HS-5 (cell line): ENCODE measurements at regions not wholly inside any gene's neighbourhood (a gene's known extent, or its start where the extent isn't known, plus 50 kb on each side); places are given as distances from the start of the nearest gene placed in this dataset.
"Not testable (repeated sequence)": the region's sequence is repeated elsewhere in the genome, so short reads cannot be mapped to it uniquely, and the experiment has no call there.

Experiments used
- DNase-seq: peaks from one replicate; pipeline ENCODE4 v3.0.0-alpha.2; 2012; ENCODE audit warnings: low read depth

DNA sequence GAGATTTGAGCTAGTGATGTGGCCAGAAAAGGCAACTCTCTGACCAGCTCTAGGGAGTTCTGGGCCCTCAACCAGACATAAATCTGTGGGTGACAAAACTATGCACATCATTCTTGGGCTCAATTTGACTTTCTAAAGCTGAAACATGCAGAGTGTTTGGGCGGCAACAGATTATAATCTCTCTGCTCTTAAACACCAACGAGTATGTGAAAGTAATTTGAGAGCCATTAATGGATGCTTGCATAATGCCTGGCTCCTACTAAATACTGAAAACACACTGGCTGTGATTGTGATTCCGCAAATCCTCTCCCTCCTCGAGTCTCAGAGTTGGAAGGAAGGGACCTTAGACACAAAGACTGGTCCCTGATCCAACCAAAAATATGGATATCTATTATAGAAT is 186.7 kb downstream of the UACA start:
- no peak for DNase-seq

DNA sequence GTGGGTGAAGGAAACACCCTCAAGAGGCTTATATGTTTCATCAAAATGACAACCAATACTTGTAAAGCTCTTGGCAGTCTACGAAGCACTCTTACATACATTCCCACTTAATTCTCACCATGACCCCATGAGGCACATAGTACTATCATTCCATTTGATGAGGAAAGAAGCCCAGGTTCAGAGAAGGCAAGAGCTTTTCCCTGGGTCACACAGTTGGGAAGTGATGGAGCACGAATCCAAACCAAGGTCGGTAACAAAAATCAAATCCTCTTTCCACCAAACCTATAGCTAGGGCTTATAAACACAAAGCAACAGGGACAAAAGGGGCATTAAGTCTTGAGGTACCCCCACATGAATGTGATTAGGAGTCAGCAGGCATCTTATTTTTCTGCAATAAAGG is 187.1 kb downstream of the UACA start:
- DNase-seq, result no peak

DNA sequence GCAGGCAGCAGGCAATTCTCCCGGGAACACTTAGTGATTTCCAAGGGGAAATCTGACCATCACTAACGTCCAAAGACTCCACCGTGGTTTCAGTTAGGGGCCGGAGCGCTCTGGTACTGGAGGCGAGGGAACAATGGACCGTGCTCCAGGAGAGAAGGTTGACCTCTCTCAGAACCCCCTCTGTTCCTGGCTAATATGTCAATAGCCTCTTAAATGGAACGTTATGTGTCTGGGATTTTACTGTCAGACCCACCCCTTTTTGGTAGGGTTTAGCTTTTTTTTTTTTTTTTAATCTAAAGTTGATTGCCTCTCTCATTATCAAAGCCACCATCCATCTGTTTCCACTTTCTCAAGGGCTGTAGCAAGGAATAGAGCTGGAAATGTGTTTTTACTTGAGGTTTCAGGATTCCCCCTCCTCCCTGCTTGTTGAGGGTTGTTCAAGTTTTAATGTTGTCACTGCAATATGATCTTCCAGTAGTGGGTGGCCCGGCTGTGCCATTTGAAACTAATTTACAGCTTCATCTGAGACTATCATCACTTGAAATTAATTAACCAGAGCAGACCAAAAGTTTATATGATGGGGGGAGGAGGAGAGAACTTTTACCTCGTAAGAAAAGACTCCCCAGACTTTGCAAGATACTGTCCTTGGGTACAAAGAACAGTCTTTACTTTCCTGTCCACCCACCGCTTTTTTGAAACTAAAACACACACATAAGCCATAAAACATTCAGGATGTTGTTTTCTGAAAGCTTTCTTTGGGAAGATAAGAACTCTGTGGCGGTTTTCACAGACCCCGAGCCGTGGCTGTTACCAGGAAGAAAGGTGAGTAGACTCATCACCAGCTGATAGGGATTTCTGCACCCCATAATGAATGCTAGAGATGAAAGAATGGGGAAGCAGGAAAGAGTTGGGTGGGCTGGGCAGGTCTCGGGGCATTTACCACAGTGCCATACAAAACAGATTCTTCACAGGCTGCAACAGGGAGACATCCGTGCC is 187.8 kb downstream of the UACA start:
- no peak for DNase-seq

DNA sequence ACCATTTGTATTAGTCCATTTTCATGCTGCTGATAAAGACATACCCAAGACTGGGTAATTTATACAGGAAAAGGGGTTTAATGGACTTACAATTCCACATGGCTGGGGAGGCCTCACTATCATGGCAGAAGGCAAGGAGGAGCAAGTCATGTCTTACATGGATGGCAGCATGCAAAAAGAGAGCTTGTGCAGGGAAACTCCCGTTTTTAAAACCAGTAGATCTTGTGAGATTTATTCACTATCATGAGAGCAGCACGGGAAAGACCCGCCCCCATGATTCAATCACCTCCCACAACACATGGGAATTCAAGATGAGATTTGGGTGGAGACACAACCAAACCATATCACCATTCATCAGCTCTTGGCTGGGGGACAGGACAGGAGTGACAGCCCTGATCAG is 189.0 kb downstream of the UACA start:
- DNase-seq, result not testable (repeated sequence)

DNA sequence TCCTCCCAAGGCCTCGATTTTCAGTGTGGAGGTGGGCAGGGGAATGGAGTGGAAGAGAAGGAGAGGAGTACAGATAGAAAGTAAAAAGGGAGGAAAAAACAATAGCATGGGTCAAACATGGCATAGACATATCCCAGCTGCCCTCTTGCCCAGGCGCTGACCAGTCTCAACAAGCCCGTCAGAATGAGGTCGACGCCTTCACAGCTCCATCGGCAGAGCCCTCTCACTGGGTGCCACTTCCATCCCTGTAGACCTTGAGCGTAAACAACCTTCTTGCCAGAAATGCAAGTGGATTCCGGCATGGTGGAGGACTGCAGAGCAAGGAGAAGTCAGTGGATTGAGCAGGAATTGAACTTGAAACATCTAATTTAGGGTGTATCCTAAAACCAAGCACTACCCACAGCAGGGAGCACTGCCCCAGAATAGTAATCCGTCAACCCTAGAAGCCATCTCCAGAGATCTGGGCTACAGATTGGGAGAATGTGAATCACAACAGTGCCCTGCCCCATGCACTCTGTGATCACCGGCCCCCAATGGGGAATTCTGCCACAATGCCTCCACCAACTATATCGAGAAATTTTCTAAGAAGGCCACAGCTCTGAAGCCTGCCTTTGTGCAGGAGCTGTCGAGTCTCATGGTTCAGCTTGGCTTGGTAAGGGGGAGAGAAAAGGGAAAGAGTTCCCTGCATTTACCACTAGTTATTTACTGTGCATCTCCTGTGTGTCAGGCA is 190.1 kb downstream of the UACA start:
- DNase-seq, result no peak

DNA sequence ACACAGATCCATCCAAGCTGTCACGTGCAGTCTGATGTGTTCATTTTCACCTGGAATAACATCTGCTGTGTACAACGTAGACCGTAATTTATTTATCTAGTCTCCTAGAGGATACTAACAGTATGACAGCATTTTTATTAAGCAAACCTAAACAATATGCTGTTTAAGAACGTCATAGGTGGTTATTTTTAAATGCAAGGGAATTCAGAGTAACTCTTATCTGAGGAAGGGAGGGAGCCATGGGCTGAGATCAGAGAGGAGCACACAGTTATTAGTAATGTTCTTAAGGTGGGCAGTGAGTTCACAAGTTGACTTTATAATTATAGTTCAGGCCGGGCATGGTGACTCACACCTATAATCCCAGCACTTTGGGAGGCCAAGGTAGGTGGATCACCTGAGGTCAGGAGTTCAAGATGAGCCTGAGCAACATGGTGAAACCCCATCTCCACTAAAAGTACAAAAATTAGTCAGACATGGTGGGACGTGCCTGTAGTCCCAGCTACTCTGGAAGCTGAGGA is 193.6 kb downstream of the UACA start:
- DNase-seq, result no peak

DNA sequence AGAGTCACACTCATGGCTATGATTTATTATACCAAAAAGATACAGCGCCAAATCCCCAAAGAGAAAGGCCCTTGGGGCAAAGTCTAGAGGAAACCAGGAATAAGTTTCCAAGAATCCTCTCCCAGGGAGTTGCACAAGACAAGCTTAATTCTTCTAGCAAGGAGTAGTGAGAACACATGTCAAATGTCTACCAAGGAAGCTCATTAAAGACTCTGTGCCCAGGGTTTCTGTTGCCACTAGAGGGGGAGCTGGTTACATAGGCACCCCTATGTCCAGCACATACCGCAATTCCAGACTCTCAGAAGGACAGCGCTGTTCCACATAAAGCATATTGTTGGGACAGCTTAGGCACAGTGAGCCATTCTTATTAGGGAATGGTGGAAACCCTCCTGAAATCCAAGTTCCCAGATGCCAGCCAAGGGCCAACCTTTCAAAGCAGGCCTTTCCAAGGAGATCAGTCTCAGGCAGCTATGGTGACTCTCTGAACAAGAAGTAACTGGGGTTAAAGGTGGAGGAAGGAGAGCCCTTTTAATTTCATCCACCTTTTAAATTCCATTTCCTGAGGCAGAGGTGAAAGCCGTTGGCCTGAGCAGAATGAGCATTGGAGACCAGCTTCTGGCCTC is 194.2 kb downstream of the UACA start:
- DNase-seq, result no peak

DNA sequence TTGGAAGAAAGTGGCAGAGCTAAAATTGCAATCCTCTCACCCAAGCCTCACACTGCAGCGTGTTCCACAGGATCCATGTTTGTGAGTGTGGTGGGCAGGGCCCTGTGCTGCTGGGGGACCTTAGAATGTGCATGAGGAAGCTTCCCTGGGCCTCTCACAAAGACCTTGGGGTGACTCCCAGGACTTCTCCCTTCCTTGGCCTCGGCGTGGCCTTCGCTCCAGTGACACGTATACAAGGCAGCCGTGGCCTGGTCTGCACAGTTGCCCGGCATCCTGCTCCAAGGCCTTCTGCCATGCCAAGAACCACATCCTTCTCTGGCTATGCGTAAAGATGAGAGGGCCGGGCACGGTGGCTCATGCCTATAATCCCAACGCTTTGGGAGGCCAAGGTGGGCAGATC is 196.4 kb downstream of the UACA start:
- no peak for DNase-seq

DNA sequence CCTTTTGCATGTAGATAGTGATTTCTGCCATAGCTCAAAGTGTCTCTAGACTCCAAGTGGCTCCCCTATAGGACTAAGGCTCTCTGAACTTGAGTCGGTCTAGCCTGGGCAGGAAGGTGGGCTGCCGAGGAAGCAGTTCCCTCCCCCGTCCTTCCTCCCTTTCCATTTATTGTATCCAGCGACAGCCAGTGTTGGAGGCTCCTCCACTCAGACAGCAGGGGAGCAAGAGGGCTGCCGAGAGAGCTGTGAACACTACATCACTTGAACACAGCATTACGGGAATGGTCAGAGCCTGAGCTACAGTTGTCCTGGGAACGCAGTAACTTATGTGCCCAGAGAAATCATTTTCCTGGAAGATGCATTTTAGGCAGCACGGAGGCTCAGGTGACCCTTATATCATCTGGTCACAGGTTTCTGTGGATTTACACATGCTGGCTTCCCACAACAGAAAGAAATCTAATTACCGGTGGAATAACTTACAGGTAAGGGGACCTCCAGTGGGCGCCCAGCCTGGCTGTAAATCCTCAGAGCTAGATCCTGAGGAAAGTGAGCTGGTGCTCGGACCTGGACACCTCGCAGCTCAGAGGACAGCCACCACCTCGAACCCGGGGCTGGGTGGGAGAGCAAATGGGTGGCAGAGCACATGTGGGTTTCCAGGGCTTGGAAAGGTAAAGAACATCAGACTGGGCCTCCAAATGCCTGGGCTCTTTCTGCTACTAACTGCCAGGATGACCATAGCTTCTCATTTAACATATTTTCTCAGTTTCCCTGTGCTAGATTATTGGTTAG is 197.1 kb downstream of the UACA start:
- no peak for DNase-seq

DNA sequence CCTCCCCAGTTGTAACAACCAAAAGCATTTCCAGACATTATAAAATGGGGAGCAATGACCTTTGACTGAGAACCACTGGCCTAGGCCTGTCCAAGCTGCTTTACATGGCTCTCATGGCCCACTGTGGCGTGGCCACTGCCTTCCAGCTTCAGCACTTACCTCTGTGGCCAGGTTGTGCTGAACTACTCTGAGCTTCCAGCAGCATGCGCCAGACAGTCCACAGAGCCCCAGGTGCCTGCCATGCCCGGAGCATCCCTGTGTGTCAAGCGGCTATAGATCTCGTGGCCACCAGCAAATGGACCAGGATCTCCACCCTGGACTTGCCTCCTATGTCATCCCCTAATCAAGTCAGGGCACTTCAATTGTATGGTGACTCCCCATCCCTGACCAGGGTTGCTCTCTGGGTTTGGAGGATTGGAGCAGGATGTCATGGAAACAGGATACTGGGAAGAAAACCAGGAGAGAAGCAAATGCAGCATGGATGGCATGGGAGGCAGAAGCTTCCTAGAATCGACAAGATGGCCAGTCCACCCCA is 199.7 kb downstream of the UACA start:
- DNase-seq, result no peak

DNA sequence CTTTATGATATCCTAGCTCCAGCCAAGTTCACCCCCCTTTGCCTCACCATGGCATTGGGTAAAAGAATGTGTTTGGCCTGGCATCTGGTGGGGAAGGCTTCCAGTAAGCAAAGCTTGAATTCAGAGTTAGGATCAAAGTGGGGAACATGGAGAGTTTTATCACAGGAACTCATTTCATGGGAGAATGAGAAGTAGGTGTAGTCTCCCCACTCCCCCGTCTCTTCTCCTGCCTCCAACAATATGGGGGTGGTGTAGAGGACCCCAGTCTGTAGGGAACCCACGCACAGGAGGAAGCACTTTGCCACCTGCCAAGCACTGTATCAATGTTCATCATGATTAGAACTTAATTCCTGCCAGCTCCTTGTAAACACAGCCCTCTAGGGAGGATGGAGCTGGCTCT is 200.5 kb downstream of the UACA start:
- DNase-seq, result no peak

DNA sequence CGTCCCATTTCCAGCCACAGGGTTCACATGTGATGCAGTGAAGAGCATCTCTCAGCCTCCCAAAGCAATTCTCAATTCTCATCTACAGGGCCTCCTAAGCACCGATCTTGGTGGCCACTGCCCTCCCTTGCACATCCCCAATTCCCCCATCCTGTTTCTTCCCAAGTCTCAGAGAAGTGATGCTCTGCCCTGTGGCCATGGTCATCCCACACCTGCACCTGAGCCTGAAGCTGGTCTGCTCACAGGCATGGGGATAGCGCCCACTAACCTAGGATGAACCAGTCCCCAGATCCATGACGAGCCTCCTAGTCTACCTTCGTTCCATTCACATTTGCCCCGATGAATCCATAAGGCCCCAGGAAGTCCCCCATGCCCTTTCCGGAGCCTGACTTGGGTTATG is 201.5 kb downstream of the UACA start:
- DNase-seq, result no peak

DNA sequence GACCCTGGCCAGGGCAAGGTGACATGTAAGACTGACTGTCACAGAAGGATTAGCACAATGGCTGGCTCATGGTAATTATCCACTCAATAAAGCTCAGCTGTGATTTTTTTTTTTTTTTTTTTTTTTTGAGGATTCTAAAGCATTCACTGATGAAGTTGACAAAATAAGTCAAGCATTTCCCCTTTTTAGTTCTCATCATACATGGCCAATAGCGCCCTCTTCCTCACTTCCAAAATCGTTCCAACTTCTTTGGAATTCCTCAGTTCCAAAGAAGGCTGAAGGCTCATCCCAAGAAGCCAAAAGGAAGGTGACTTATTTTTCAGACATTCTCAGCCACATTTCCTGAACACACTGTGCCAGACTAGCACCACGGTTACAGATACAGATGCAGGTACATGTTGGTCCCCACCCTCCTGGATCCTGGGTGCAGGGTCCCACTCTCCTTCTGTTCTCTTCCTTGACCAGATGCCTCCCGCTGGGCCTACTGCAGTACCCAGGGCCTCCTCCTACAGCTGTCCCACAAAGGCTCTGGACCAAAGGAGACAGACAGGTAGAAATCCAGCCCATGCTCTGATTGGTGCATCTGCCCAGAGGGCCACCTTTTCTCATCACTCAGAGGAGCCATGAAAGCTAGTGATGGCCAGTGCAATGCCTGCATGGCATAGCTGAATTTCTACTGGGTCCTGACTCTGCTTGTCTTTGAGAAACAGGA is 202.6 kb downstream of the UACA start:
- no peak for DNase-seq

DNA sequence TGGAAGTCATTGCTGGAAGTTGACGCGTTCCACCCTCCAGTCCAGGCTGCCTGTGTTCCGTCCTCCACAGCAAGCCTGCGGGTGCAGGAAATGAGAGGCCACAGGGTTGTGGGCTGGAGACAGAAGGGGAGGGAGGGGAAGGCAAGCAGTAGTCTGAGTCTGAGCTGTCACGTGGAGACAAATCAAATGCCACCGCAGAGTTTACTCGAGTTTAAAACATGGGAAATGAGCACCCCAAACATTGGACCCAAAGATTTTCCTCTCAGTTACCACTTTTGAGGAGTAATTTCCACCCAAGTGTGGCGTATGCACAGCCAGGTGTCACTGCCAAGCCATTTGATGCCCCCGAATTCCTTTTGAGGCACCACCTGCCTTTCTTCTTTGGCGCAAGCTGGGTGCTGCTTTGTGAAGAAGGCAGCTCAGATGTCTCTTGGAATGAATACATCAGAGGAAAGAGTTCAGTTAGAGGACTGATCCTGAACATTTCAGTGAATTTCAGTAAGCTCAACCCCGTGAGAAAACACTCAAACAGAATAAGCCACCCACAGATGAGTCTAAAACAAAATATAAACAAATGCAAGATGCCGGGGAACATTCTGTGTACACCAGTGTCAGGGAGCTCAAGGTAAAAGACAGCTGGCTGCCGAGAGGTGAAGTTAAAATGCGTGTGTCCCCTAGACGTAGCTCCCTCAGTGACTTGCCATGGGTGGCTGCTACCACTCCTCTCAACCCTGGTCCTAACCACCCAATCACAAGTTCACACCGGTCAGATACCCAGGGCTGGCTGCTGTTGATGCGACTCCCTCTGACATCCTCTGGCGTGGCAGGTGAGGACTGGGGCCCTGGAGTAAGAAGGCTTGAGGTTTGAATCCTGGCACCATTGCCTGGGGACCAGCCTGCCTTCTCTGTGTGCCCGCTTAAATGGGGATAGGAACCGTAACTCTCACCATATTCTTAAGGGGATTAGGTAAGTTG is 203.8 kb downstream of the UACA start:
- no peak for DNase-seq

DNA sequence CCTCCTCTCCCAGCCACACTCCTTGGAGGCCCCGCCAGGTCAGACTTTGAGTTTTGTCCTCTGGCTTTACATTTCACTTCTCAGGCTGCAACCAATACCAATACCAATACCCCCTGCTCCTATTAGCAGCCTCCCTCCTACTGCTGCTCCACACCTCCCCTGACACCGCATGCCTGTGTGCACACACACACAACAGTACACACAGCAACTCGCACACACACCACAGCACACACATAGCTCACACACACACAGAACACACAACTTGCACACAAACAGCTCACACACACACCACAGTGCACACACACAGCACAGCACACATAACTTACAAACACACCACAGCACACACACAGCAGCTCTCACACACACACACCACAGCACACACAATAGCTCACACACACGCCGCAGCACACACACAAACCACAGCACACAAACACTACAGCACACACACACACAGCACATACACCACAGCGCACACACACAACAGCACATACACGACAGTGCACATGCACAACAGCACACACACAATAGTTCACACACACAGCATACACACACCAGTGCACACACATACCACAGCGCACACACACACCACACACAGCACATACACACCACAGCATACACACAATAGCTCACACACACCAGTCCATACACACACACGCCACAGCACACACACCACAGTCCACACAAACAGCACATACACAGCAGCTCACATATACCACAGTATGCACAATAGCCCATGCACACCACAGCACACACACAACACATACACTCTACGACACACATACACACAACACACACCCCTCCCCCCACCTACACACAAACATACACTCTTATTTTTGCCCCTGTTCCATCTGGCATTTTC is 204.7 kb downstream of the UACA start:
- DNase-seq, result no peak

DNA sequence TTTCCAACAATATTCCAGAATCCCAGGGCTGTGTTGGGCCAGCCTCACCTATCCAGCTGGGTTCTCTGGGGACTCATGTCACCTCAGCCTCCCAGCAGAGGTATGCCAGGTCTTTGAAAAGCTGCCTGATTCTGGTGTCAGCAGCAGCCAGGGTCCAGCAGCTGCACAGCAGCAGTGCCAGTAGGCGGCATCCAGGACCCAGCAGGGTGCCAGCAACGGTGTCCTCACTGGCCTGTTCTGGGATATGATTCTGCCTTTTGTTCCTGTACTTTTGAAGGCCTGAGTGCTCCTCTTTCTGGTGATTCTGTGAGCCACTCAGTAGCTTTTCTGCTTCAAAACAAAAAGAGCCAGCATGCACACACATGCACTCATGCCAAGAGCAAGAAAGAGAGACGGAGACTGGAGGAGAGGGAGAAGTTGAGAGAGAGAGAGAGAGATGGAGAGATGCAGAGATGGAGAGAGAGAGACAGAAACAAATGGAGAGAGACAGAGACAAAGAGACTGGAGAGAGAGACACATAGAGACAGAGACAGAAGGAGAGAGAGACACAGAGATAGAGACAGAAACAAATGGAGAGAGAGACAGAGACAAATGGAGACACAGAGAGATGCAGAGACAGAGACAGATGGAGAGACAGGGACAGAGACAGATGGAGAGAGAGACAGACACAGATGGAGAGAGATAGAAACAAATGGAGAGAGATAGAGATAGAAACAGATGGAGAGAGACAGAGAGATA is 205.7 kb downstream of the UACA start:
- no peak for DNase-seq

DNA sequence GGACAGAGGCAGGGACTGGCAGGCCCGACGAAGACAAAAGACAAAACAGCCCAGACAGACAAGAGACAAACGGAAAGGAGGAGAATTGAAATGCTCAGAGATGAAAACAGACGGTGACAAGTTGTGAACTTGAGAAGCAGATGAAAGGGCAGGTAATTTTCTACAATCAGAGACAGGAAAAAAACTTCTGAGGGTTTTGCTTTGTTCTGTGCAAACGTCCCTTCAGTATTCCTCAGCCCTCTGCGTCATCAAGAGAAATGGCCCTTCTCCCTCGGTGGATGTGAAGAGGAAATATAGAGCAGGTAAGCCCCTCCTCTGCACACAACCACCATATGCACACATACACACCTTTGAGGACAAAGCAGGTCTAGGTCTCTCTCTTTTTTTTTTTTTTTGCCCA is 206.6 kb downstream of the UACA start:
- DNase-seq, result no peak

DNA sequence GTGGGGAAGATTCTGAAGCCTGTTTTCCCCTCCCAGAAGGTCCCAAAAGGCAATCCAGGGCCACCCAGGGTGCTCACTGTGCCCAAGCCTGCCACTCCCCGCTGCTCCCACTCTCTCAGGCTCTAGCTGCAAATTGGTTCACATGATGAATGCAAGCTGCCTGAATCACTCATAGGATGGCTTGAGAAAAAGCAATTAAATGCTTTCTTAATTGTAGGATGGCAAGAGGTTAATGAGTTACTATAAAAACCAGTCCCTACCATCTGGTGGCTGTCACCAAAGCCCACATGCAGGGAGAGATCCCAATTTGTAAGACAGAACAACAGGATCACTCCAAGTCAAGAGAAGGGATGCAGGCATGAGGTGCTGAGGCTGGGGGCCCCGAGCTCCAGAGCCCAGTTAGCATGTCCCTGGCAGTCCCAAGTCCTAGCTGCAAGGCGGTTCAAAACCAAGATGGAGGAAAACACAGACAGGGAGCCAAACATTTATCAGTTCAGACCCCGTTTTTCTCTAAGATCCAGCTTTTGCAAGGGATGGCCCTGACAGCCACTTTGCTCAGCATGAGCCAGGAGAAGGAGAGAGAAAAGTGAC is 207.1 kb downstream of the UACA start:
- DNase-seq, result no peak
